Neural progenitor cell (in vitro differentiated cells): ENCODE measurements at regions not wholly inside any gene's neighbourhood (a gene's known extent, or its start where the extent isn't known, plus 50 kb on each side); places are given as distances from the start of the nearest gene placed in this dataset.
"Not testable (repeated sequence)": the region's sequence is repeated elsewhere in the genome, so short reads cannot be mapped to it uniquely, and the experiment has no call there.

Source experiments
- DNase-seq: peaks from one replicate; pipeline ENCODE4 v3.0.0-alpha.2; 2016; ENCODE audit warnings: low spot score
- H2AFZ ChIP-seq: fragments of 200-600 bp; sonication (generic); replicated peaks from 2 replicates; pipeline ENCODE4 v1.6.1; 2016; ENCODE audit warnings: antibody characterized with exemption
- H3F3A ChIP-seq: fragments of 200-600 bp; sonication (generic); 2 replicates; pipeline ENCODE4 v1.6.1; 2016; ENCODE audit warnings: antibody characterized with exemption, low read depth
- H3K27ac ChIP-seq: fragments of 200-600 bp; sonication (generic); 2 replicates; pipeline ENCODE4 v1.5.1; 2016; ENCODE audit warnings: mild to moderate bottlenecking
- H3K27me3 ChIP-seq: fragments of 200-600 bp; sonication (generic); 2 replicates; pipeline ENCODE4 v1.6.1; 2016; ENCODE audit warnings: mild to moderate bottlenecking, moderate library complexity
- H3K36me3 ChIP-seq: fragments of 200-600 bp; sonication (generic); 2 replicates; pipeline ENCODE4 v1.5.1; 2016
- H3K4me1 ChIP-seq: fragments of 200-600 bp; sonication (generic); 2 replicates; pipeline ENCODE4 v1.6.1; 2016; ENCODE audit warnings: mixed run types
- H3K4me2 ChIP-seq: fragments of 200-600 bp; sonication (generic); 2 replicates; pipeline ENCODE4 v1.6.1; 2016
- H3K4me3 ChIP-seq: fragments of 200-600 bp; sonication (generic); 2 replicates; pipeline ENCODE4 v1.5.1; 2016
- H3K79me2 ChIP-seq: fragments of 200-600 bp; sonication (generic); 2 replicates; pipeline ENCODE4 v1.6.1; 2016; ENCODE audit warnings: low read depth
- H3K9ac ChIP-seq: fragments of 200-600 bp; sonication (generic); 2 replicates; pipeline ENCODE4 v1.6.1; 2016
- H3K9me3 ChIP-seq: fragments of 200-600 bp; sonication (generic); 2 replicates; pipeline ENCODE4 v1.5.1; 2016; ENCODE audit warnings: low read depth
- H4K20me1 ChIP-seq: fragments of 200-600 bp; sonication (generic); 2 replicates; pipeline ENCODE4 v1.6.1; 2016; ENCODE audit warnings: low read depth
- H3K27ac Mint-ChIP-seq: 3 replicates; pipeline ENCODE4 v1.8.0; 2021; ENCODE audit warnings: mixed read lengths
- H3K27me3 Mint-ChIP-seq: 2 replicates; pipeline ENCODE4 v1.8.0; 2022; ENCODE audit warnings: low read depth, mild to moderate bottlenecking, inconsistent platforms, moderate library complexity, mixed read lengths; ENCODE audit not compliant: insufficient read depth
- H3K36me3 Mint-ChIP-seq: 3 replicates; pipeline ENCODE4 v1.8.0; 2021; ENCODE audit warnings: mixed read lengths
- H3K4me1 Mint-ChIP-seq: 3 replicates; pipeline ENCODE4 v1.8.0; 2021; ENCODE audit warnings: mixed read lengths
- H3K4me3 Mint-ChIP-seq: 3 replicates; pipeline ENCODE4 v1.8.0; 2021; ENCODE audit warnings: mild to moderate bottlenecking, moderate library complexity, mixed read lengths
- H3K9me3 Mint-ChIP-seq: 3 replicates; pipeline ENCODE4 v1.8.0; 2020; ENCODE audit warnings: mixed read lengths
- CTCF ChIP-seq: fragments of 200-600 bp; sonication (generic); IDR thresholded peaks from 2 replicates; pipeline ENCODE4 v1.5.1; 2017; ENCODE audit warnings: antibody characterized with exemption, mild to moderate bottlenecking
- EZH2 ChIP-seq: fragments of 200-600 bp; sonication (generic); IDR thresholded peaks from 2 replicates; pipeline ENCODE4 v1.6.1; 2017; ENCODE audit warnings: antibody characterized with exemption, mild to moderate bottlenecking, moderate library complexity
- EZH2phosphoT487 ChIP-seq: fragments of 200-600 bp; sonication (generic); IDR thresholded peaks from 2 replicates; pipeline ENCODE4 v1.6.1; 2017; ENCODE audit warnings: antibody characterized with exemption

- Histone ChIP-seq H3K4me2 (no peak overlapping the region), H4K20me1 (no peaks in the 10 kb centered on the region), H3K27ac (no peak overlapping the region), H3K9me3 (peaks cover 28% of the 10 kb centered on the region), H3K79me2 (no peaks in the 10 kb centered on the region), H3K9ac (no peak overlapping the region), H2AFZ (no peak overlapping the region), H3F3A (no peaks in the 10 kb centered on the region), H3K27me3 (no peaks in the 10 kb centered on the region), H3K4me1 (no peaks in the 10 kb centered on the region), H3K4me3 (no peak overlapping the region), H3K36me3 (no peaks in the 10 kb centered on the region)
- H3K36me3 Mint-ChIP-seq: peaks cover 3% of the 10 kb centered on the region
- no peak overlapping the region for H3K27ac Mint-ChIP-seq
- no peak for TF ChIP-seq CTCF
- no peak for TF ChIP-seq EZH2
- no peak for TF ChIP-seq EZH2phosphoT487
- H3K4me3 Mint-ChIP-seq: no peak overlapping the region
- no peaks in the 10 kb centered on the region for H3K27me3 Mint-ChIP-seq
- H3K9me3 Mint-ChIP-seq: peaks cover 8% of the 10 kb centered on the region
- DNase-seq: peak; percentile 45
- H3K4me1 Mint-ChIP-seq: no peaks in the 10 kb centered on the region
Observed at GRCh38 chr15:20341901-20342600, 199.5 kb downstream of the GOLGA6L6 start.

GRCh38 chr15:20340931-20341661 is 200.5 kb downstream of the GOLGA6L6 start:
- Histone ChIP-seq H3K9me3 (peaks cover 27% of the 10 kb centered on the region), H4K20me1 (no peaks in the 10 kb centered on the region), H3F3A (no peaks in the 10 kb centered on the region), H3K4me2 (no peak overlapping the region), H3K79me2 (no peaks in the 10 kb centered on the region), H3K36me3 (no peaks in the 10 kb centered on the region), H3K4me3 (no peak overlapping the region), H3K4me1 (no peaks in the 10 kb centered on the region), H3K27me3 (no peaks in the 10 kb centered on the region), H3K27ac (no peak overlapping the region), H2AFZ (no peak overlapping the region), H3K9ac (no peak overlapping the region)
- TF ChIP-seq EZH2phosphoT487 (no peak), CTCF (no peak), EZH2 (no peak)
- peak; percentile 47 for DNase-seq
- Mint-ChIP-seq H3K4me3 (no peak overlapping the region), H3K36me3 (peaks cover 4% of the 10 kb centered on the region), H3K27me3 (no peaks in the 10 kb centered on the region), H3K27ac (no peak overlapping the region), H3K9me3 (peaks cover 11% of the 10 kb centered on the region), H3K4me1 (no peaks in the 10 kb centered on the region)

GRCh38 chr15:20340331-20340811 is 201.2 kb downstream of the GOLGA6L6 start:
- H3K27me3 ChIP-seq: no peaks in the 10 kb centered on the region
- Mint-ChIP-seq H3K27me3 (no peaks in the 10 kb centered on the region), H3K36me3 (peaks cover 4% of the 10 kb centered on the region), H3K4me3 (no peak overlapping the region), H3K9me3 (peaks cover 16% of the 10 kb centered on the region), H3K4me1 (no peaks in the 10 kb centered on the region), H3K27ac (no peak overlapping the region)
- no peak overlapping the region for H3K4me2 ChIP-seq
- no peak overlapping the region for H3K27ac ChIP-seq
- no peak for TF ChIP-seq EZH2phosphoT487
- no peak for TF ChIP-seq EZH2
- no peak for TF ChIP-seq CTCF
- H2AFZ ChIP-seq: no peak overlapping the region
- H3K9ac ChIP-seq: no peak overlapping the region
- H3K36me3 ChIP-seq: no peaks in the 10 kb centered on the region
- no peaks in the 10 kb centered on the region for H3F3A ChIP-seq
- H3K9me3 ChIP-seq: peaks cover 24% of the 10 kb centered on the region
- no peak for DNase-seq
- H3K4me3 ChIP-seq: no peak overlapping the region
- H3K4me1 ChIP-seq: no peaks in the 10 kb centered on the region
- H3K79me2 ChIP-seq: no peaks in the 10 kb centered on the region
- no peaks in the 10 kb centered on the region for H4K20me1 ChIP-seq

- H3K27ac ChIP-seq, H2AFZ ChIP-seq, H3K36me3 Mint-ChIP-seq, H3K4me2 ChIP-seq, H3K4me1 Mint-ChIP-seq, H3K4me3 Mint-ChIP-seq, H3K36me3 ChIP-seq, H3K4me1 ChIP-seq, H3K79me2 ChIP-seq, H4K20me1 ChIP-seq, H3K9ac ChIP-seq, H3F3A ChIP-seq, H3K27ac Mint-ChIP-seq, H3K27me3 ChIP-seq, DNase-seq, H3K27me3 Mint-ChIP-seq, H3K4me3 ChIP-seq: not testable (repeated sequence)
- H3K9me3 Mint-ChIP-seq: peaks cover 18% of the 10 kb centered on the region
- H3K9me3 ChIP-seq: peaks cover 18% of the 10 kb centered on the region
Observed at GRCh38 chr15:20339086-20339791, 202.4 kb downstream of the GOLGA6L6 start.

- not testable (repeated sequence) for H3K27me3 Mint-ChIP-seq, H3K4me2 ChIP-seq, H3K4me3 ChIP-seq, H2AFZ ChIP-seq, H3K4me1 Mint-ChIP-seq, H3K9ac ChIP-seq, H3K36me3 ChIP-seq, H3K4me1 ChIP-seq, H3K27me3 ChIP-seq, H3K27ac Mint-ChIP-seq, H3K79me2 ChIP-seq, H3K36me3 Mint-ChIP-seq, DNase-seq, H3K27ac ChIP-seq, H3F3A ChIP-seq, H3K4me3 Mint-ChIP-seq, H4K20me1 ChIP-seq
- H3K9me3 ChIP-seq: peaks cover 15% of the 10 kb centered on the region
- H3K9me3 Mint-ChIP-seq: peaks cover 18% of the 10 kb centered on the region
Observed at GRCh38 chr15:20338671-20339070, 202.9 kb downstream of the GOLGA6L6 start.
